ENCODE measurements at regions not wholly inside any gene's neighbourhood (a gene's known extent, or its start where the extent isn't known, plus 50 kb on each side); places are given as distances from the start of the nearest gene placed in this dataset.
A peak's percentile ranks its signal among the peaks of the same experiment; 100 is the strongest.

DNA sequence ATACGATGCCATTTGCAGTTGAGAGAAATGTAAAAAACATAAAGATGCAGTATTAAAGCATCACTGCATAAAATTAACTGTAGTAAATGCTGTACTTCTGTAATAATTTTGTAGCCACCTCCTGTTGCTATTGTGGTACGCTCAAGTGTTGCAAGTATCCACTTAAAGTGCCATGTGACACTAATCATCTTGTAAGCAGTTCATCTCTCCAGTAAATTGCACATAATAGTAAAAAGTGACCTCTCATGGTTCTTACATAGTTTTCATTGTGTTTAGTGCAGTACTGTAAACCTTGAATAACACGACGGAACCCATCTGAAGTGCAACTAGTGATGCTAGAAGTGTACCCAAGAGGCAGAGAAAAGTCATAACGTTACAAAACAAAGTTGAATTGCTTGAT is 190.1 kb upstream of the VGLL2 start:
- DNase-seq (no peak), ATAC-seq (no peak)
- intact Hi-C loops (cut with DNase I), result no loop called here

DNA sequence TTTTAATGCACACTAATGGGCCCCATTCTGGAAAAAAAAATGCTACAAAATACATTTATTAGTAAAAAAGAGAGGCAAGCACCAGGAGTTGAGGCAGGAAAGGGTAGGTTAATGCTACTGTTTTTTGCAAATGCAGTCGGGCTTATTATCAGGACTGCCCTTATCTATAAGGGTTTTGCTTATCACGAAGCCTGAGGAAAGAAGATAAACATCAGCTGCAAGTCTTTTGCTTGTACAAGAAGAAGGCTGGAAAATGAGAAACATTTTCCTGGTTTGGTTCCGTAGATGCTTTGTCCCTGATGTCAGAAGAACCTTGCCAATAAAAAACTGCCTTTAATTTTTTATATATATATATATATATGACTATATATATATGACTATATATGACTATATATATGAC is 189.3 kb upstream of the VGLL2 start:
- ATAC-seq, result no peak
- DNase-seq, result no peak
- intact Hi-C loops (cut with DNase I), result no loop called here

DNA sequence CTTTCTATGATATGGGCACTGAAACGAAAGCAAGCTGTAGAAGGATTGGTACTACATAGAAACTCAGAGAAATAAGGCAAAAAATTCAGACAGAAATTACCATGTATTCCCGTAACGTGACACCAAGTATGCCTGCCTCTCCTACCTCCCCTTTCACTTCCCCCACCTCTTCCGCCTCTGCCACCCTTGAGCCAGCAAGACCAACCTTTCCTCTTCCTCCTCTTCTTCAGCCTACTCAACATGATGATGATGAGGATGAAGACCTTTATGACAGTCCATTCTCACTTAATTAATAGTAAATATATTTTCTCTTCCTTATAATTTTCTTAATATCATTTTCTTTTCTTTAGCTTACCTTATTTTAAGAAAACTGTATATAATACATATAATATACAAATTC is 188.1 kb upstream of the VGLL2 start:
- intact Hi-C loops (cut with DNase I), result no loop called here
- ATAC-seq (no peak), DNase-seq (no peak)

DNA sequence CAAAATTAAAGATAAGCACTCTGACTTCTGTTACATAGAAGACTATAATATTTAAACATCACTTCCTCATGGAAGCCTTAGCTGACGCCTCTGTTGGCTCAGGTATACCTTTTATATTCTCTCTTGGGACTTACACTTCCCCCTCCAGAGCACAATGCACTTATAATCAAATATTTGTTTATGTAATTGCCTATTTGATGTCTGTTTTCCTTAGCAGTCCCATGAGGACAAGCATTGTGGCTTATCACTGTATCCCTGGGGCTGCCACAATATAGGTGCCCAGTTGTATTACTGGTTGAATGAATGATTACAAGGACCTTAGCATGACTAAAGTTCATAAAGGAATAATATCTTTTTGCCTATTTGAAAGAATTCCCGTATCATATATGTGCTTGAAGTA is 186.7 kb upstream of the VGLL2 start:
- ATAC-seq, result no peak
- no peak for DNase-seq
- intact Hi-C loops (cut with DNase I), result no loop called here

DNA sequence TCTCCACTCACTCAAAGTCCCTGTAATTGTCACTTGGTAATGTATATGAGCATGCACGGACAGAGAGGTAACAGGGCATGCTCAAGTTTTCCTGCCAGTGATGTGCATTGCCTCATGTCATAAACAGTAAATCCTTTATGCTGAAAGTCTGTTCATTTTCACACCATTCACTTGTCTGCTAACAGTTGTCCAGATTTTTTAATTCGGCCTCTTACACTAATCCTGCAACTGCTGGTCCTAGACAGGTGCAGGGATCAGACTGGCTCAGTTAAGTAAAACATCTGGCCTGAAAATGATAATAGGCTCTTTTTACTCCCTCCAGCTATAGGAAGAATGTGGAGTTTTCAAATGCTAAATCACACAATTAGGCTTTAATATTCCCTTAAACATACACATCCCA is 185.4 kb upstream of the VGLL2 start:
- ATAC-seq (no peak), DNase-seq (no peak)
- intact Hi-C loops (cut with DNase I), result no loop called here

DNA sequence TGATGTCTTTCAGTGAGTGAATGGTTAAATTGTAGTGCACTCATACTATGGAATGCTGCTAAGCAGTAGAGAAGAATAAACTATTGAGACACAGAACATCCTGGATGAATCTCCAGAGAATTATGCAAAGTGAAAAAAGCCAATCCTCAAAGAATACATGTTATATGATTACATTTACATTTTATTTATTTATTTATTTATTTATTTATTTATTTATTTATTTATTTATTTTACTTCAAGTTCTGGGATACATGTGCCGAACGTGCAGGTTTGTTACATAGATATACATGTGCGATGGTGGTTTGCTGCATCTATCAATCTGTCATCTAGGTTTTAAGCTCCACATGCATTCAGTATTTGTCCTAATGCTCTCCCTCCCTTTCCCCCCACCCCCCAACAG is 175.8 kb upstream of the VGLL2 start:
- intact Hi-C loops (cut with DNase I), result no loop called here
- DNase-seq (no peak), ATAC-seq (no peak)

DNA sequence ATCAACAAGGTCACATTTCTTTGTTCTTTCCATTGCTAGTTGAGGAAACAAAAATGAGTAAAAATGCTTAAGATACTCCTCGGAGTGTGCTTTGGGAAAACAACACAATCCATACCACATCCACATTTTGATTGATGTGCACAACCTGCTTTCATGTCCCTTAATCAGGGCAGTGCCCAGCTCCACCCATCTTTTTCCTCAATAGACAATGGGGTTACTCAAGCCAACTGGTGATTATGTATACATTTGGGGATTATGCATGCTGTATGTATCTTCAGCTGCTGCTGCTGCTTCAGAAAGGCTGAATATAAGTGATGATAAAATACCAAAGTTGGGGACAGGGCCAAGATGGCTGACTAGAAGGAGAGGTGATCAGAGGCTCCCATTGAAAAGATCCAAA is 155.2 kb upstream of the VGLL2 start:
- DNase-seq, result no peak
- no peak for ATAC-seq
- intact Hi-C loops (cut with DNase I), result no loop called here

DNA sequence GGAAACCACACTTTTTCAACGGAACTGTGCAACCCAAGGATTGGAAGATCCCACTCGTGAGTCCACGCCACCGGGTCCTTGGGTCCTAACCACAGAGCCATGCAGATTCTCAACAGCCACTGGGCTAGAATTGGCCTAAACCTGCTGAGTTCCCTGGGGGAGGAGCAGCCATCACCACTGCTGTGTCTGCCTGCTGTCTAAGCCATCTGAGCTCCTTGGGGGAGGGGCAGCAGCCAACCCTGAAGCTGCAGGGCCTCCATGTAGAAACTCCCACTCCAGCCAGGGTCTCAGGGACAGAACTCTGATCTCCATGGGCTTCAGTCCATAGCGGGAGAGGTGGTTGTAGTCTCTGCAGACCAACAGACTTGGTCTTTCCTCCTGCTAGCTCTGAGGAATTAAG is 154.6 kb upstream of the VGLL2 start:
- DNase-seq (no peak), ATAC-seq (no peak)
- intact Hi-C loops (cut with DNase I), result no loop called here

DNA sequence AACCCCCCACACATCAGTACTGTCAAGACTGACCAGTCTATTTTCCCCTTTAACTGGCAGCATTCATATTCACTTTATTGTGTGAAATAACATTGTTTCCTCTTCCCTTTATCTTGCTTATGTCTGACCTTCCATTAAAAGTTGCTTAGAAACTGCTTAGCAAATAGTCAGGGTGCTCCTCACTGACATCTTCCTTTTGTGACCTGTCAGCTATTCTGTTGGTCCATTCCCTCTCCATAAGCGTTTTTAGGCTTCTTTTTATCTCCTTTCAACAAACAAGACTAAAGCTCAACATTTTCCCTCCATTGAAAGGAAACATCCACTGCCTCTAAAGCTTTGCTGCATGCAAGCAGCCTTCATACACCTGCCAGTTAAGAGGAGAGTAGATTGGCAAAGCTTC is 147.7 kb upstream of the VGLL2 start:
- DNase-seq (no peak), ATAC-seq (no peak)
- intact Hi-C loops (cut with DNase I), result no loop called here

DNA sequence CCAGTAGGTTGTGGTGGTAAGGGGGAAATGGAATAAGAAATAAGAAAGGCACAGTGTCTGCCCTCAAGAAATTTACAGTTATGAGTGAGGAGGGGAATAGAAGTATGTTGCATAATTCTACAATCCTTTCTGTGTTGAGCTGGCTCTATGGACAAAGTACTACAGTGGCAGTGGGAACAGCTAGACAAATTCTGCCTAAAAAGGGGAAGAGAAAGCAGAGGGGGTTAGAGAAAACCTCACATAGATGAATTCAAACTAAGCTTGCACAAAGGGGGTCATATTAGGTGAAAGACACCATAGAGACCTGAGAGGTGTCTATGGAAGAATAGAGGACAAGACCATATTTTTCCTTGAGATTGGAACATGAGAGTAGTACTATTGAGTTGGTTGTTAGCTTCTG is 146.9 kb upstream of the VGLL2 start:
- DNase-seq (no peak), ATAC-seq (no peak)
- intact Hi-C loops (cut with DNase I), result no loop called here

DNA sequence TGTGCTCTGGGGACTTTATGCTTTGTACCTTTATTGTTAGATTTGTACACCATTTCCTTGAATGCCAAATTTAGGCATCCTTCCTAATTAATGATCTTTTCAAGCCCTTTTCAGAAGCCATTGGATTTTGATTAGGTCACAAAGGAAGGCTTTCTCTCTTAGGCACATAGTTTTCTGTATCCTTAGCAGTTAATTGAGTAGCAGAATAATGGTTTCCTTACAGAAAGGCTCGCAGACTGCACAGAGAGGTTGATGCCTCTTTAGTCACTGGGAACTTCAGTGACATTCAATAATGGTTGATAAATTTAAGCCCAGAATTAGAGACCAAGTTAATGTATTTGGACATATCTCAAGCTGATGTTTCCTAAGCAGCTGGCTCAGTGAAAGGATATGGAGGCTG is 139.1 kb upstream of the VGLL2 start:
- ATAC-seq, result no peak
- intact Hi-C loops (cut with DNase I), result no loop called here
- DNase-seq, result no peak

DNA sequence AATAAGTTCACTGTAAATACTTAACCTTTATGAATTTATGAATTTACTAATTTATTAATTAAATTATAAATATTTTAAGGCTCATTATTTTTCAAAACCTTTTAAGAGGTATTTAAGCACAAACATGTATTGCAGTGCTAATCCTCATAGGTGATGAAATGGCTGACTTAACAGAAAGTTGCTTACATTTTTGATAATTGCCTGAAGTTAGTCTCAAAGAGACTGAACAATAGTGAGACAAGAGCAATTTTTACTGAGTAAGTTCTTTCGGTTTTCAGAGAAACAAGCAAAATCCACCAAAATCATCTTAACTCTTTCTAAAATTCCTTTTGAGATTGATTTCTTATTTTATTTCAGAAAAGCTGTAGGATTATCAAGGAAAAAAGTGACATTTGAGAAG is 137.3 kb upstream of the VGLL2 start:
- DNase-seq (no peak), ATAC-seq (no peak)
- intact Hi-C loops (cut with DNase I), result no loop called here

DNA sequence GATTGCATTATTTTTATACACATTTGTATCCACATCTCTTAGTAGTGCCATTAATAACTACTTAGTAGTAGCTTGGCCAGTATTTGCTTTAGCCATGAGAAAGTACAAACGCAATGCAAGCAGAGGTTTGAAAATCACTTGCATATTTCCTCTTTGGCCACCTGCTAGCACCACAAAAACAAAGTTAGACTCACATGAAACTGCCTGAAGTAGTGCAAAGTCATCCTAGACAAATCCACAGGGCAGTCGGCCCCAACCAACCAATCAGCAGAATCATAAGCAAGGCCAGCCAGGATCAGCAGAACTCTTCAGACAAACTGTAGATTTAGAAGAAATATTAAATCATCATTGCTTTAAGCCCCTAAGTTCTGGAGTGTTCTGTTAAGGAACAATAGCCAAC is 135.2 kb upstream of the VGLL2 start:
- DNase-seq, result no peak
- ATAC-seq, result no peak
- intact Hi-C loops (cut with DNase I), result no loop called here

DNA sequence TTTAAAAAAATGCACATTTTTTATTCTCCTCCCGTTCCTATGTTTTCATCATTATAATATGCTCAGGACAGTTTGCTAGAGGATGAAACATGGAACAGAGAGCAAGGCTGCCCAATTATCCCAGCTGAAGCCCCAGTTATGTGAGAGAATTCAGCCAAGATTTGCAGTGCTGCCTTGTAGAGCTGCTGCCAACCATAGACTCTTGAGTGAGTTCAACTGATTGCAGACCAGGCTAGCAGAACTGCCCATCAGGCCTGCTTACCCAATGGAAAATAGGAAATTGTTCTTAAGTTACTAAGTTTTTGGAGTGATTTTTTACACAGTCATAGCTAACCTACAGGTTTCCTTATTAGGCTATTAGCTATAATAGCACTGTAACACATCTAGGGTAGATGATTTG is 128.7 kb upstream of the VGLL2 start:
- ATAC-seq (peak; percentile 34 to 51), DNase-seq (no peak)
- intact Hi-C loops (cut with DNase I), result no loop called here

DNA sequence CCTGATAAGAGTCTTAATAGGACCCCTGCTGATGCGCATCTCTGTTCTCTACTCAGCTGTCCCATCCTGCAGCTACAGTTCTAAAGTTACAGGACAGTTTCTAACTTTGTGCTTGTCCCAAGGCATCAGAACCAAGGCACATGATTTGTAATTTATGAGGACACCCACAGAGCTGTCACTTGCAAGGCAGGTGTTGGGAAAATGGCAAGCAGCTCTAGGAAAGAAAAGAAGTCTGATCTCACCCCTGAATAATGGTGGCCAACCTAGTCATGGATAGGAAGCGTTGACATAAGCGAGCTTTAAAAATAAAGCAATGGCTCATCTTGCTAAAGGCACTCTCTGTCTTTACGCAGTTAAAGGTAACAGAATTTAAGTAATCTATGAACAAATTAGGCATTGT is 127.6 kb upstream of the VGLL2 start:
- DNase-seq, result no peak
- intact Hi-C loops (cut with DNase I), result no loop called here
- peak in 1 of 2 donors; percentile 87 for ATAC-seq

DNA sequence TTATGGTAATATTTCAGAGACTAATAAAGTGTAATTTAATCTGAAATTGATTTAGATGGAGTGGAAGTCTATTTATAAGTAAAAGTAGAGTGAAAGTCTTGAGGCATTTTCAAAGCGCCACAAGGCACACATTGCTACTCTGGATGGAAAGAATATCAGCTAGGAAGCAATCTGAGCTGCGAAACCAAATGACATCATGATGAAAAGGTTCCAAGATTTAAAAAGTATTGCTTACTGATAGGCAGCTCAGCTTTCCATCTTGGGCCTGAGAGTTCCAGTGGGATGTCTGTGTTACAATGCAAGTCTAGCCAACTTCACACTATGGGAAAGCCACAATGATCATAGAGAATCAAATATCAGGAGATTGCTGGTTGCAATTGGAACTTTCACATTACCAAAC is 126.9 kb upstream of the VGLL2 start:
- DNase-seq (no peak), ATAC-seq (peak in 1 of 2 donors; percentile 38)
- intact Hi-C loops (cut with DNase I), result no loop called here

DNA sequence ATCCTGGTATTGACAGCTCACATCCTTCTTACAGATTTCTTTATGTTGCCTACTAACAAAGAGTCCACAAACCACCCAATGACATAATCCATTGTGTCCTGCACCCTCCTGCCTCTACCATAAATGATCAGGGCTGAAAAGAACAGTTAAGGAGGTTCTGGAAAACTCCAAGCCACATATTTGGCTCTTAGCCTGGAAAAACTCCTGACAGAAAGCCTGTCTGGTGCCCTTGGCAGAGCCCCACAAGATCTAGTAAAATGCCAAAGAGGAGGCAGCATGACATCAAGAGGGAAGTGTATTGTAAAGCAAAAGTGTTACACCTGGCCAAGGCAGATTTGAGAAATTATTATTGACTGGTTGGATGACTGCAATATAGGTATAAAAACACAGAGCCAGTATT is 126.4 kb upstream of the VGLL2 start:
- intact Hi-C loops (cut with DNase I), result no loop called here
- DNase-seq (no peak), ATAC-seq (peak; percentile 56 to 64)

DNA sequence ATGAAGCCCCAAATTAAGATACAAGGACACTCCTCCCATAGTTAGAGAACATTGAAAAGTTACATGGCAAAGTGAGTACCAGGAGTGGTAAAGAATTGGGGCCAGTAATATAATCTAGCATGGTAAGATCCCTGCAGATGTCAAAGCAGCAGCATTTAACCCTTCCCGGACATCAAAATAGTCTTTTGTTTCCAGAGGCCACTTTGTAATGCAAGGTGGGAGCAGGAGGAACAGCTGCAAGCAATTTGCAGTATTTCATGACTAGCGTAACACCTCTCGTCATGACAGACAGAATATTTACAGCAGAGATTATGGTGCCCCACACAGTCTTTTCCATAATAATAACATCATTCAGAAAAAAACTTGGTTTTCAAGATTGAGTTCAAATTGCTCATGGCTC is 123.2 kb upstream of the VGLL2 start:
- intact Hi-C loops (cut with DNase I), result no loop called here
- ATAC-seq (no peak), DNase-seq (no peak)

DNA sequence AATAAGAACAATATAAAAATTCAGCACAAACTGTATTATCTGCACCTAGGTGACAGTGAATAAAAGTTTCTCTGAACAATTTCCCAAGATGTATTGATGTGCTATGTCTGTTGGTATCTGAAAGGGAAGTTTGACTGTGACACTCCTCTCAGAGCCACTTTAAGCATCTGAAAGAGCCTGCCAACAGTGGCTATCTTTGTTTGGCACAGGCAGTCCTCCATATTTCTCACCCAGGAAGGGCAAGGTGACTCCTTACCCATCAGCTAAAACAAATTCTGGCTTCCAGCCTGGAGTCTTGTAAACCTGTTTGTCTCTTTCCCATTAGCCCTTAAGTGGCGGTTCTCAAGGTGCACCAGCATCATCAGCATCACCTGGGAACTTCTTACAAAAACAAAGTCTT is 122.4 kb upstream of the VGLL2 start:
- intact Hi-C loops (cut with DNase I), result no loop called here
- ATAC-seq, result peak; percentile 84
- DNase-seq, result peak; percentile 22

DNA sequence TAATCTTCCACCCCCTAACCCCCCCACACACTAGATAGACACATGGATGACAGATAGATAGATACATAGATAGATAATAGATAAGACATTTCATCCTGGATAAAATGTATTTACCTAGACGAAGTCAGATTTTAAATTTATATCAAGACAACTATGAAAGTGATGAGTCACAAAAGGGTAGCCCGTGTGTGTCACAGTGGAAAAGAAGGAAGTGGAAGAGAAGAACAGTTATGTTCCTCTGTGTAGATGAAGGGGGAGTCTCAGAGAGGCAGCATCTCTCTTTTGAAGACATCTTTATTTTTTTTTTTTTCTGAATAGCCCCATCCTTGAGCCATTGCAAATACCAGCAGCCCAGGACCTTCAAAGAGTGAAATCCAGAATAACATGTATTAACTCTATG is 121.7 kb upstream of the VGLL2 start:
- intact Hi-C loops (cut with DNase I), result no loop called here
- peak in 1 of 2 donors; percentile 53 for ATAC-seq

DNA sequence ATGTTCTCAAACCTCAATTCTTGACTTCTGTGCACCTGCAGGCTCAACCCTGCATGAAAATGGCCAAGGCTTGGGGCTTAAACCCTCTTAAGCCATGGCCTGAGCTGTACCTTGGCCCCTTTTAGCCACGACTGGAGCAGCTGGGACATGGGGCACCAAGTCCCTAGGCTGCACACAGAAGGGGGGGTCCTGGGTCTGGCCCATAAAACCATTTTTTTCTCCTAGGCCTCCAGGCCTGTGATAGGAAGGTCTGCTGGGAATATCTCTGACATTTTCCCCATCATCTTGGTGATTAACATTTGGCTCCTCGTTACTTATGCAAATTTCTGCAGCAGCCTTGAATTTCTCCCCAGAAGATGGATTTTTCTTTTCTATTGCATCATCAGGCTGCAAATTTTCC is 119.4 kb upstream of the VGLL2 start:
- DNase-seq, result no peak
- intact Hi-C loops (cut with DNase I), result no loop called here
- no peak for ATAC-seq

More for the DNA sequence above, 121.7 kb upstream of the VGLL2 start:
- no peak for DNase-seq

DNA sequence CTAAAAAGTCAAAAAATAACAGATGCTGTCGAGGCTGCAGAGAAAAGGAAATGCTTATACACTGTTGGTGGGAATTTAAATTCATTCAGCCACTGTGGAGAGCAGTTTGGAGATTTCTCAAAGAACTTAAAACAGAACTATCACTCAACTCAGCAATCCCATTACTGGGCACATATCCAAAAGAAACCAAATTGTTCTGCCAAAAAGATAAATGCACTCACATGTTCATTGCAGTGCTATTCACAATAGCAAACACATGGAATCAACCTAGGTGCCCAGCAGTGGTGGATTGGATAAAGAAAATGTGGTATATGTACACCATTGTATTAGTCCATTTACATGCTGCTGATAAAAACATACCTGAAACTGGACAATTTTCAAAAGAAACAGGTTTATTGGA is 116.0 kb upstream of the VGLL2 start:
- intact Hi-C loops (cut with DNase I), result no loop called here
- peak; percentile 47 to 55 for ATAC-seq

DNA sequence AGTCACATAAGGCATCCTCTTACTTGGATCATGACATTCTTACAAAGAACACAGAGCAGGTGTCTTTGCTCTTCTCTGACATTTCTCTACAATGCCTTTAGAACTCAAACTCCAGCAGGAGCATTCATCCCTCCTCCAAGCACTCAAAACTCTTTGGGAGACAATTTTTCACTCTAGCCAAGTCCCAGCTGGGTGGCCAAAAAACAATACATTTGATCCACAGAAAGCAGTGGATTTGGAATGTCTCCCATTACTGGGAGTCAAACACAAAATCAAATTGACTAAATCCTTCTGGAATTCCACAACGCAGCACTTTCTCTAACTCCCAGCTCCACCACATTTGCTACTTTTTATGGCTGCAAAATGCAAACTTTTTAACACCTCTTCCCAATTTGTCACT is 108.6 kb upstream of the VGLL2 start:
- intact Hi-C loops (cut with DNase I), result no loop called here
- no peak for DNase-seq
- no peak for ATAC-seq

More for the DNA sequence above, 116.0 kb upstream of the VGLL2 start:
- no peak for DNase-seq
